Large intestine (tissue), 3 donors: ENCODE measurements at regions not wholly inside any gene's neighbourhood (a gene's known extent, or its start where the extent isn't known, plus 50 kb on each side); places are given as distances from the start of the nearest gene placed in this dataset.
A peak's percentile ranks its signal among the peaks of the same experiment; 100 is the strongest.

Experiments used
- DNase-seq, 2 donors: peaks; one replicate each; pipeline versions ENCODE4 v3.0.0 to v3.0.0-alpha.2; 2013
- H3K27ac ChIP-seq: one replicate; pipeline ENCODE4 v1.5.1; 2013; ENCODE audit warnings: low read length
- H3K27me3 ChIP-seq: 2 replicates; pipeline ENCODE4 v1.6.1; 2013; ENCODE audit warnings: low read length; ENCODE audit not compliant: control insufficient read depth, insufficient read depth
- H3K36me3 ChIP-seq: 2 replicates; pipeline ENCODE4 v1.6.1; 2013; ENCODE audit warnings: low read length; ENCODE audit not compliant: control insufficient read depth, insufficient read depth
- H3K4me1 ChIP-seq: one replicate; pipeline ENCODE4 v1.6.1; 2013; ENCODE audit warnings: low read length; ENCODE audit not compliant: control insufficient read depth, insufficient read depth
- H3K4me3 ChIP-seq: one replicate; pipeline ENCODE4 v1.5.1; 2013; ENCODE audit warnings: low read length
- H3K9me3 ChIP-seq: one replicate; pipeline ENCODE4 v1.6.1; 2013; ENCODE audit warnings: mild to moderate bottlenecking, low read depth, low read length, moderate library complexity; ENCODE audit not compliant: control insufficient read depth
- WGBS: methylation state at CpG from one replicate; pipeline ENCODE4 v1.1.5; 2013; ENCODE audit warnings: low lambda C conversion rate; ENCODE audit not compliant: insufficient coverage; 5-methylcytosine and 5-hydroxymethylcytosine counted together

GRCh38 chr2:172373766-172374165, 53.6 kb upstream of the ITGA6 start:
- H3K27me3 ChIP-seq = no peaks in the 10 kb centered on the region
- H3K36me3 ChIP-seq = no peaks in the 10 kb centered on the region
- no peaks in the 10 kb centered on the region for H3K9me3 ChIP-seq
- DNase-seq = no peak
- no peak overlapping the region for H3K27ac ChIP-seq
- no peak overlapping the region for H3K4me3 ChIP-seq
- H3K4me1 ChIP-seq = peaks cover 13% of the 10 kb centered on the region
- no CpG with 5 or more reads among the region's 3 CpGs for WGBS

GRCh38 chr2:172374318-172375240, 52.8 kb upstream of the ITGA6 start:
- peak overlapping the region; percentile 72 for H3K27ac ChIP-seq
- WGBS = 20% methylated on average over 1 of the region's 7 CpGs
- peak; percentile 19 to 66 for DNase-seq
- H3K4me3 ChIP-seq = no peak overlapping the region
- H3K27me3 ChIP-seq = no peaks in the 10 kb centered on the region
- H3K9me3 ChIP-seq = peaks cover under 1% of the 10 kb centered on the region
- H3K4me1 ChIP-seq = peaks cover 13% of the 10 kb centered on the region
- H3K36me3 ChIP-seq = no peaks in the 10 kb centered on the region

GRCh38 chr2:172375251-172375650, 52.1 kb upstream of the ITGA6 start:
- Histone ChIP-seq H3K4me1 (peaks cover 13% of the 10 kb centered on the region), H3K27ac (peak overlapping the region; percentile 72), H3K4me3 (no peak overlapping the region), H3K9me3 (peaks cover 3% of the 10 kb centered on the region), H3K27me3 (no peaks in the 10 kb centered on the region), H3K36me3 (no peaks in the 10 kb centered on the region)
- WGBS = no CpG with 5 or more reads among the region's 2 CpGs
- DNase-seq = peak; percentile 32 to 62

- Histone ChIP-seq H3K9me3 (peaks cover 3% of the 10 kb centered on the region), H3K27me3 (no peaks in the 10 kb centered on the region), H3K36me3 (no peaks in the 10 kb centered on the region), H3K4me3 (no peak overlapping the region), H3K27ac (no peak overlapping the region), H3K4me1 (peaks cover 21% of the 10 kb centered on the region)
- 93% methylated on average over 3 of the region's 5 CpGs for WGBS
- no peak for DNase-seq
Observed at GRCh38 chr2:172376016-172376415, 51.4 kb upstream of the ITGA6 start.

- Histone ChIP-seq H3K27ac (no peak overlapping the region), H3K36me3 (no peaks in the 10 kb centered on the region), H3K27me3 (no peaks in the 10 kb centered on the region), H3K9me3 (peaks cover 3% of the 10 kb centered on the region), H3K4me1 (peaks cover 25% of the 10 kb centered on the region), H3K4me3 (no peak overlapping the region)
- 100% methylated on average over 1 of the region's 5 CpGs for WGBS
- no peak for DNase-seq
Observed at GRCh38 chr2:172376505-172377125, 50.8 kb upstream of the ITGA6 start.

GRCh38 chr2:172377408-172377807, 50.0 kb upstream of the ITGA6 start:
- no peaks in the 10 kb centered on the region for H3K36me3 ChIP-seq
- no peak overlapping the region for H3K4me3 ChIP-seq
- peaks cover 25% of the 10 kb centered on the region for H3K4me1 ChIP-seq
- H3K27me3 ChIP-seq = no peaks in the 10 kb centered on the region
- H3K9me3 ChIP-seq = peaks cover 3% of the 10 kb centered on the region
- DNase-seq = no peak
- WGBS = 100% methylated on average over 1 of the region's 3 CpGs
- no peak overlapping the region for H3K27ac ChIP-seq
